NT2/D1 (cell line): ENCODE measurements at regions not wholly inside any gene's neighbourhood (a gene's known extent, or its start where the extent isn't known, plus 50 kb on each side); places are given as distances from the start of the nearest gene placed in this dataset.

Experiments
- SUZ12 ChIP-seq: IDR thresholded peaks from 2 replicates; pipeline ENCODE4 v1.6.1; 2011; ENCODE audit not compliant: insufficient read length, insufficient read depth; ENCODE audit errors: extremely low read depth
- YY1 ChIP-seq: IDR thresholded peaks from 2 replicates; pipeline ENCODE4 v1.6.1; 2011; ENCODE audit not compliant: insufficient read length, insufficient read depth
- ZNF274 ChIP-seq: IDR thresholded peaks from 2 replicates; pipeline ENCODE4 v1.6.1; 2011; ENCODE audit warnings: mild to moderate bottlenecking, low read depth, low read length

GRCh38 chr1:91120421-91120820, 98.6 kb upstream of the ZNF644 start:
- TF ChIP-seq YY1 (no peak), ZNF274 (no peak), SUZ12 (no peak)
